ENCODE measurements at regions not wholly inside any gene's neighbourhood (a gene's known extent, or its start where the extent isn't known, plus 50 kb on each side); places are given as distances from the start of the nearest gene placed in this dataset.

DNA sequence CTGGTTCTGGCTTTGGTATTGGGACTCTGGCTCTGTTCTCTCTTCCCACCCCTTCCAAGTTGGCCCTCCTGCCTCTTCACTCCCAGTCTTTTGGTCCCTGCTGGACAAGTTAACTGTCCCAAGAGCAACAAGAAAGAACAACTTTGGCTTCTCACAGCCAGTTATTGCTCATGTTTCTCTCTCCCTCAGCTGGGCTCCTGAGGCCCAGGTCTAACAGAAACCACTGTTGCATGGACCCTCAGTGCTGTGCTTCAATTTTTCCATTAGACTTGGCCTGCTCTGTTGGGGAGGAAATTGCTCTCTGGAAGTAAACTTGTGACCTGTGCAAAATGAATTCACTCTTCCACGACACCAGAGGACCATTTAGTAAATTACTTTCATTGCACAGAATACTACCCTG is 64.5 kb downstream of the CHST2 start:
- Mint-ChIP-seq H3K4me1 (no peaks in the 10 kb centered on the region), H3K27ac (no peak overlapping the region), H3K27me3 (ENCODE audit: low read depth) (no peaks in the 10 kb centered on the region), H3K4me3 (no peak overlapping the region), H3K9me3 (peaks cover 12% of the 10 kb centered on the region), H3K36me3 (ENCODE audit: low read depth) (no peaks in the 10 kb centered on the region)
- TF ChIP-seq, protein P1, sequence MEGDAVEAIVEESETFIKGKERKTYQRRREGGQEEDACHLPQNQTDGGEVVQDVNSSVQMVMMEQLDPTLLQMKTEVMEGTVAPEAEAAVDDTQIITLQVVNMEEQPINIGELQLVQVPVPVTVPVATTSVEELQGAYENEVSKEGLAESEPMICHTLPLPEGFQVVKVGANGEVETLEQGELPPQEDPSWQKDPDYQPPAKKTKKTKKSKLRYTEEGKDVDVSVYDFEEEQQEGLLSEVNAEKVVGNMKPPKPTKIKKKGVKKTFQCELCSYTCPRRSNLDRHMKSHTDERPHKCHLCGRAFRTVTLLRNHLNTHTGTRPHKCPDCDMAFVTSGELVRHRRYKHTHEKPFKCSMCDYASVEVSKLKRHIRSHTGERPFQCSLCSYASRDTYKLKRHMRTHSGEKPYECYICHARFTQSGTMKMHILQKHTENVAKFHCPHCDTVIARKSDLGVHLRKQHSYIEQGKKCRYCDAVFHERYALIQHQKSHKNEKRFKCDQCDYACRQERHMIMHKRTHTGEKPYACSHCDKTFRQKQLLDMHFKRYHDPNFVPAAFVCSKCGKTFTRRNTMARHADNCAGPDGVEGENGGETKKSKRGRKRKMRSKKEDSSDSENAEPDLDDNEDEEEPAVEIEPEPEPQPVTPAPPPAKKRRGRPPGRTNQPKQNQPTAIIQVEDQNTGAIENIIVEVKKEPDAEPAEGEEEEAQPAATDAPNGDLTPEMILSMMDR (IDR thresholded peaks at IDR 0.05; ENCODE audit: unreplicated experiment in 3 of 3) = no peak

DNA sequence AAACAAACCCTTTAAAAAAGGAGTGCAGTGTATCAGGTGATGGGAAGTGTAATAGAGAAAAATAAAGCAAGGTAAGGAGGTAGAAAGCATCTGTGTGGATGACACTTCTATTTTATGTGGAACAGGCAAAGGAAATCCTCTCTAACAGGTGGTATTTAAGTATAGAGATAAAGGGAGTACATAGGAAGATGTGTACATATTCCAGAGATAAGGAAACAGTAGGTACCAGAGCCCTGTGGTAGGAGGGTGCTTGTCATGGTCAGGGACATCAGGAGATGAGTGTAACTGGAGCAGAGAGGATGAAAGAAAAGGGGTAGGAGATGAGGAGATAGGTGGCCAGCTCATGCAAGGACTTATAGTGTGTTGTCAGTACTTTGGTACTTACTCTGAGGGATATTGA is 65.8 kb downstream of the CHST2 start:
- no peak overlapping the region for H3K27ac Mint-ChIP-seq
- H3K9me3 Mint-ChIP-seq = peaks cover 12% of the 10 kb centered on the region
- H3K4me3 Mint-ChIP-seq = no peak overlapping the region
- no peaks in the 10 kb centered on the region for H3K36me3 Mint-ChIP-seq (ENCODE audit: low read depth)
- TF ChIP-seq, protein P1 (IDR thresholded peaks at IDR 0.05; ENCODE audit: unreplicated experiment in 3 of 3) = no peak
- H3K4me1 Mint-ChIP-seq = no peaks in the 10 kb centered on the region
- no peaks in the 10 kb centered on the region for H3K27me3 Mint-ChIP-seq (ENCODE audit: low read depth)

DNA sequence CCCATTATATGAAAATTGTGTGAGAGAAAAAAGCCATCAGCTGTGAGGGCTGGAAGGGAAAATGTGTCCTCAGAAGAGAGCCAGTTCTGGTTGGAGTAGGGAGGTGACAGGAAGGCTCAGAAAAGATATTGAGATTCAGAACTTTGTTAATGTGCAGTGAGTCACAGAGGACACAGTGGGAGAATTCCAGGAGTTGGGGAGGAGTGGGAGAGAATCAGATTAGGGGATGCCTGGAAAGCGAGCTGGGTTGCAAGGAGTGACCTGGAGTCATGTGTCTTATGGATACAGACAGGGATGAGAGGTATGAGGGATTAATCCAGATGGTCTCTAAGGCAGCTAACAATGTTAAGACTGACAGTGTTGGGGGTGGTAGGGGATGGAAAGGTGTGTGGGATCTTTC is 67.5 kb downstream of the CHST2 start:
- TF ChIP-seq, protein P1 (IDR thresholded peaks at IDR 0.05; ENCODE audit: unreplicated experiment in 3 of 3) = no peak
- Mint-ChIP-seq H3K27ac (no peak overlapping the region), H3K4me1 (no peaks in the 10 kb centered on the region), H3K9me3 (peaks cover under 1% of the 10 kb centered on the region), H3K36me3 (ENCODE audit: low read depth) (no peaks in the 10 kb centered on the region), H3K4me3 (no peak overlapping the region), H3K27me3 (ENCODE audit: low read depth) (no peaks in the 10 kb centered on the region)

DNA sequence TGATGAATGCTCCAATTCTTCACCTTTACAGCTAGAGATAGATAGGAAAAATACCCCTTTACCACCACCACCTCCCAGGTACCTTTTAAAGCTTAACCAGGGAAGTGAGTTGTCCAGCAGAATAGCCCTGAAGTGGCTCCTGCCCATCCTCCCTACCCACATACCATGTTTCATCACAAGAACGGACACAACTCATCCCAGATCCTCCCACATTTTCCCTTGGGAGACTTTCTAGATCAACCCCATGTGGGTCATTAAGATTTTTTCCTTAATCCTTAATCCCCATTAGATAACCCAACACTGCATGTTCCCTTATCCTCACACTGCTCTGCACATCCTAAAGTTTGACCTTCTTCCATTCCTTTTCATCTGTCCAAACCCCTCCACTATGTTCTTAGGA is 69.3 kb downstream of the CHST2 start:
- TF ChIP-seq, protein P1 (IDR thresholded peaks at IDR 0.05; ENCODE audit: unreplicated experiment in 3 of 3) = no peak
- H3K4me3 Mint-ChIP-seq = no peak overlapping the region
- no peaks in the 10 kb centered on the region for H3K4me1 Mint-ChIP-seq
- H3K9me3 Mint-ChIP-seq = peaks cover 2% of the 10 kb centered on the region
- no peak overlapping the region for H3K27ac Mint-ChIP-seq
- no peaks in the 10 kb centered on the region for H3K36me3 Mint-ChIP-seq (ENCODE audit: low read depth)
- H3K27me3 Mint-ChIP-seq (ENCODE audit: low read depth) = no peaks in the 10 kb centered on the region

DNA sequence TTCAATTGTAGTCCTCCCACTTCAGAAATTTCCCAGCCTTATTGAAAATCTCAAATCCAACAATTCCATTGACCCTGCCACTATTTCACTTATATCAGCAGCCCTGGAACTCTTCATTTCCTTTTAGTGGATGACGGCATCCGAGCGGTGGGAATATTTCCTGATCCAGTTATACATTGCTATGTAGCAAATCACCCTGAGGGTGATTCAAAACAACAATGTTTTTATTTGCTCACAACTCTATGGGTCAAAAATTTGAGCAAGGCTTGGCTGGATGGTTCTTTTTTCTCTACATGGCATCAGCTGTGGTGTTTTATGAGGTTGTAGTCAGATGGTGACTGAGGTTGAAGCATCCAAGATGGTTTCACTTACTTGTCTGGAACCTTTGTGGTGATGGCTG is 70.5 kb downstream of the CHST2 start:
- no peak overlapping the region for H3K27ac Mint-ChIP-seq
- peaks cover 2% of the 10 kb centered on the region for H3K9me3 Mint-ChIP-seq
- no peaks in the 10 kb centered on the region for H3K4me1 Mint-ChIP-seq
- H3K27me3 Mint-ChIP-seq (ENCODE audit: low read depth) = no peaks in the 10 kb centered on the region
- TF ChIP-seq, protein P1 (IDR thresholded peaks at IDR 0.05; ENCODE audit: unreplicated experiment in 3 of 3) = no peak
- H3K4me3 Mint-ChIP-seq = no peak overlapping the region
- no peaks in the 10 kb centered on the region for H3K36me3 Mint-ChIP-seq (ENCODE audit: low read depth)

DNA sequence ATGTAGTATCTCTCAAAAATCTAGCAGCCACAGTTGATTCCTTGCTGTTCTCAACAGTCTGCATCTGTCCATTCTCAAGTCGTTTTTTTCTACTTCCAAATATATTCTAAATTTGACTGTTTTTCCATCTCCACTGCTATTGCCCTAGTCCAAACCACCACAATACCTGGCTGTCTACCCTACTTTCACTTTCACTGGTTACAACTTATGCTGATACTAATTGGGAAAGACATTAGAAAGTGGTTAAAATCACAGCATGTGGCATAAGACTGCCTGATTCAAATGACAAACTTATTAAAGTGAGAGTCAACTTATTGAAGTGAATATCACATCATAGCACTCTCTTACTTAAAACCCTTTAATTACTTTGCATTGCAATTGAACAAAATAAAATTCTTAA is 72.6 kb downstream of the CHST2 start:
- Mint-ChIP-seq H3K27me3 (ENCODE audit: low read depth) (no peaks in the 10 kb centered on the region), H3K9me3 (peaks cover 2% of the 10 kb centered on the region), H3K4me1 (no peaks in the 10 kb centered on the region), H3K27ac (no peak overlapping the region), H3K4me3 (no peak overlapping the region), H3K36me3 (ENCODE audit: low read depth) (no peaks in the 10 kb centered on the region)
- TF ChIP-seq, protein P1 (IDR thresholded peaks at IDR 0.05; ENCODE audit: unreplicated experiment in 3 of 3) = no peak
